ENCODE measurements at regions not wholly inside any gene's neighbourhood (a gene's known extent, or its start where the extent isn't known, plus 50 kb on each side); places are given as distances from the start of the nearest gene placed in this dataset.

- no peaks in the 10 kb centered on the region for H3K4me1 Mint-ChIP-seq (ENCODE audit: low read depth)
- no peak for DNase-seq
- H3K9me3 Mint-ChIP-seq: peaks cover 5% of the 10 kb centered on the region
- H3K27me3 Mint-ChIP-seq (ENCODE audit: low read depth): no peaks in the 10 kb centered on the region
- H3K27ac Mint-ChIP-seq: no peak overlapping the region
- H3K36me3 Mint-ChIP-seq (ENCODE audit: low read depth): no peaks in the 10 kb centered on the region
- no peak overlapping the region for H3K4me3 Mint-ChIP-seq
- CTCF ChIA-PET: no interaction called here
- intact Hi-C loops (cut with micrococcal nuclease): loop anchor here (10.0 kb wide), 1 partner anchor 295 kb away; no protein-coding TSS in a partner anchor
Observed at GRCh38 chr11:69419662-69420395, 61.6 kb upstream of the LINC01488 start.

- Mint-ChIP-seq H3K27ac (no peak overlapping the region), H3K4me1 (ENCODE audit: low read depth) (peaks cover 12% of the 10 kb centered on the region), H3K4me3 (no peak overlapping the region), H3K9me3 (peaks cover 6% of the 10 kb centered on the region), H3K27me3 (ENCODE audit: low read depth) (no peaks in the 10 kb centered on the region), H3K36me3 (ENCODE audit: low read depth) (no peaks in the 10 kb centered on the region)
- CTCF ChIA-PET: no interaction called here
- intact Hi-C loops (cut with micrococcal nuclease): no loop called here
- DNase-seq: no peak
Observed at GRCh38 chr11:69422645-69423044, 58.8 kb upstream of the LINC01488 start.

- Mint-ChIP-seq H3K27me3 (ENCODE audit: low read depth) (no peaks in the 10 kb centered on the region), H3K4me3 (no peak overlapping the region), H3K27ac (no peak overlapping the region), H3K36me3 (ENCODE audit: low read depth) (no peaks in the 10 kb centered on the region), H3K9me3 (peaks cover 6% of the 10 kb centered on the region), H3K4me1 (ENCODE audit: low read depth) (peaks cover 12% of the 10 kb centered on the region)
- intact Hi-C loops (cut with micrococcal nuclease): no loop called here
- CTCF ChIA-PET: no interaction called here
- DNase-seq: no peak
Observed at GRCh38 chr11:69423181-69423580, 58.3 kb upstream of the LINC01488 start.

GRCh38 chr11:69423611-69424385 is 57.7 kb upstream of the LINC01488 start:
- Mint-ChIP-seq H3K27ac (no peak overlapping the region), H3K4me3 (no peak overlapping the region), H3K9me3 (peaks cover 6% of the 10 kb centered on the region), H3K4me1 (ENCODE audit: low read depth) (peaks cover 12% of the 10 kb centered on the region), H3K36me3 (ENCODE audit: low read depth) (no peaks in the 10 kb centered on the region), H3K27me3 (ENCODE audit: low read depth) (no peaks in the 10 kb centered on the region)
- DNase-seq: no peak
- intact Hi-C loops (cut with micrococcal nuclease): no loop called here
- CTCF ChIA-PET: no interaction called here

- H3K27me3 Mint-ChIP-seq (ENCODE audit: low read depth): no peaks in the 10 kb centered on the region
- no peak for DNase-seq
- CTCF ChIA-PET: no interaction called here
- no peaks in the 10 kb centered on the region for H3K36me3 Mint-ChIP-seq (ENCODE audit: low read depth)
- H3K4me3 Mint-ChIP-seq: no peak overlapping the region
- intact Hi-C loops (cut with micrococcal nuclease): no loop called here
- H3K27ac Mint-ChIP-seq: no peak overlapping the region
- peaks cover 6% of the 10 kb centered on the region for H3K9me3 Mint-ChIP-seq
- H3K4me1 Mint-ChIP-seq (ENCODE audit: low read depth): peaks cover 12% of the 10 kb centered on the region
Observed at GRCh38 chr11:69424748-69425147, 56.7 kb upstream of the LINC01488 start.

- Mint-ChIP-seq H3K36me3 (ENCODE audit: low read depth) (no peaks in the 10 kb centered on the region), H3K9me3 (peaks cover 6% of the 10 kb centered on the region), H3K4me3 (no peak overlapping the region), H3K27me3 (ENCODE audit: low read depth) (no peaks in the 10 kb centered on the region), H3K27ac (no peak overlapping the region), H3K4me1 (ENCODE audit: low read depth) (peaks cover 12% of the 10 kb centered on the region)
- intact Hi-C loops (cut with micrococcal nuclease): no loop called here
- no peak for DNase-seq
- CTCF ChIA-PET: no interaction called here
Observed at GRCh38 chr11:69425444-69425843, 56.0 kb upstream of the LINC01488 start.

- intact Hi-C loops (cut with micrococcal nuclease): no loop called here
- Mint-ChIP-seq H3K4me3 (no peak overlapping the region), H3K36me3 (ENCODE audit: low read depth) (no peaks in the 10 kb centered on the region), H3K27me3 (ENCODE audit: low read depth) (no peaks in the 10 kb centered on the region), H3K27ac (no peak overlapping the region), H3K9me3 (peaks cover 6% of the 10 kb centered on the region), H3K4me1 (ENCODE audit: low read depth) (peaks cover 12% of the 10 kb centered on the region)
- DNase-seq: peak; percentile 32
- CTCF ChIA-PET: no interaction called here
Observed at GRCh38 chr11:69425895-69426544, 55.4 kb upstream of the LINC01488 start.

GRCh38 chr11:69427337-69427736 is 54.1 kb upstream of the LINC01488 start:
- H3K27ac Mint-ChIP-seq: no peak overlapping the region
- intact Hi-C loops (cut with micrococcal nuclease): no loop called here
- H3K4me3 Mint-ChIP-seq: no peak overlapping the region
- no peak for DNase-seq
- CTCF ChIA-PET: no interaction called here
- peaks cover 6% of the 10 kb centered on the region for H3K9me3 Mint-ChIP-seq
- peaks cover 12% of the 10 kb centered on the region for H3K4me1 Mint-ChIP-seq (ENCODE audit: low read depth)
- H3K27me3 Mint-ChIP-seq (ENCODE audit: low read depth): no peaks in the 10 kb centered on the region
- no peaks in the 10 kb centered on the region for H3K36me3 Mint-ChIP-seq (ENCODE audit: low read depth)

- Mint-ChIP-seq H3K4me3 (no peak overlapping the region), H3K9me3 (peaks cover 6% of the 10 kb centered on the region), H3K27me3 (ENCODE audit: low read depth) (no peaks in the 10 kb centered on the region), H3K4me1 (ENCODE audit: low read depth) (peaks cover 12% of the 10 kb centered on the region), H3K27ac (no peak overlapping the region), H3K36me3 (ENCODE audit: low read depth) (no peaks in the 10 kb centered on the region)
- CTCF ChIA-PET: no interaction called here
- DNase-seq: no peak
- intact Hi-C loops (cut with micrococcal nuclease): no loop called here
Observed at GRCh38 chr11:69427906-69428880, 53.3 kb upstream of the LINC01488 start.

GRCh38 chr11:69429716-69430491 is 51.6 kb upstream of the LINC01488 start:
- CTCF ChIA-PET: no interaction called here
- Mint-ChIP-seq H3K4me1 (ENCODE audit: low read depth) (peaks cover 12% of the 10 kb centered on the region), H3K36me3 (ENCODE audit: low read depth) (no peaks in the 10 kb centered on the region), H3K9me3 (peaks cover under 1% of the 10 kb centered on the region), H3K4me3 (no peak overlapping the region), H3K27me3 (ENCODE audit: low read depth) (no peaks in the 10 kb centered on the region), H3K27ac (no peak overlapping the region)
- no peak for DNase-seq
- intact Hi-C loops (cut with micrococcal nuclease): no loop called here

GRCh38 chr11:69430566-69430965 is 50.9 kb upstream of the LINC01488 start:
- peaks cover 9% of the 10 kb centered on the region for H3K4me1 Mint-ChIP-seq (ENCODE audit: low read depth)
- CTCF ChIA-PET: no interaction called here
- no peak overlapping the region for H3K4me3 Mint-ChIP-seq
- DNase-seq: no peak
- H3K27me3 Mint-ChIP-seq (ENCODE audit: low read depth): no peaks in the 10 kb centered on the region
- H3K27ac Mint-ChIP-seq: no peak overlapping the region
- intact Hi-C loops (cut with micrococcal nuclease): no loop called here
- H3K36me3 Mint-ChIP-seq (ENCODE audit: low read depth): no peaks in the 10 kb centered on the region
- no peaks in the 10 kb centered on the region for H3K9me3 Mint-ChIP-seq
